ENCODE measurements at regions not wholly inside any gene's neighbourhood (a gene's known extent, or its start where the extent isn't known, plus 50 kb on each side); places are given as distances from the start of the nearest gene placed in this dataset.
A peak's percentile ranks its signal among the peaks of the same experiment; 100 is the strongest.

DNA sequence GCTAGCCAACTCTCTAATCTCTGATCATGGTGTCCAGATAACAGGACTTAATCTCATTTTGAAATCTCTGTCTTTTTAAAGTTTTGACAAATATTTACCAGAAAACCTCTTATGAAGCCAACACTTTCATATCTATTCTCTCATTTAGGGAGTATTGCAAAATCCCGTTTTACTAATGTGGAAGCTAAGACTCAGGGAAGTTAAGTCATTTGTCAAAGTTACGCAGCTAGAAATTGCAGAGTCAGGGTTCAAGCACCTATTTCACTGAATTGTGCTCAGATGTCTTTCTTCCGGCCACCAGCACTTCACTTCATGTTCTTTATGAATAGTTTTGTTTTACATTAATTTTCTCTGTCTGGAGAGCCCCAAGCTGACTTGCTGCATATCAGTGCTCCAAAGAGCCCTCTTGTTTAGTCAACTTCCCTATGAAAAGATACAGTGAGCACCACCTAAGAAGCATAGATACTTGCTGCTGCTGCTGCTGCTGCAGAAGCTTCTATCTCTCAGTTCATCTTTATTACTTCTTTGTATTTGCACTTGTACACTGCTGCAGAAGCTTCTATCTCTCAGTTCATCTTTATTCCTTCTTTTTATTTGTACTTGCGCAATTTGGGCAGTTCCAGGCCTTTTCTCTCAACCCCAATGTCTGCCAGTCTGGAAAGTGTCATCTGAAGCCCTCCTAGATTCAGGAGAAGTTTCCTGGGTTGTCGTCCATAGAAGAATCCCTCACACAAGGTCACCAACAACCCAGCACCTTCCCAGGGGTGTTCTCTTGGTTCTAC is 329.7 kb downstream of the MAFB start:
- DNase-seq, result no peak

DNA sequence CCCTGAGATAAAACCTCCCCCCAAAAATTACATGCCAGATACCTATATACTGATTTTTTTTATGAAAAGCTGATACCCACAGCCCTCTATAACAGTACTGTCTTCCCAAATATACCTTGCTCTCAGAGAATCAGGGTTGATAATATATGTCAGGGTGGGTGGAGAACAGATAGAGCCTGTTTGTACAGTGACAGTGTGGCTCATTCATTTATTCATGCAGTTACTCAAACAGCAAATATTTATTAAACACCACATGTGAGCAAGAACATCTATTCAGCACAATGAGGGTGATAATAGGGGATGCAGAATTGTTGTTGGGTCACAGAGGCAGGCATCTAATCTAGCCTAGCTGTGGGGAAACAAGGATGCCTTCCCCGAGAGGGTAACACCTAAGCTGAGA is 334.2 kb downstream of the MAFB start:
- DNase-seq, result no peak

DNA sequence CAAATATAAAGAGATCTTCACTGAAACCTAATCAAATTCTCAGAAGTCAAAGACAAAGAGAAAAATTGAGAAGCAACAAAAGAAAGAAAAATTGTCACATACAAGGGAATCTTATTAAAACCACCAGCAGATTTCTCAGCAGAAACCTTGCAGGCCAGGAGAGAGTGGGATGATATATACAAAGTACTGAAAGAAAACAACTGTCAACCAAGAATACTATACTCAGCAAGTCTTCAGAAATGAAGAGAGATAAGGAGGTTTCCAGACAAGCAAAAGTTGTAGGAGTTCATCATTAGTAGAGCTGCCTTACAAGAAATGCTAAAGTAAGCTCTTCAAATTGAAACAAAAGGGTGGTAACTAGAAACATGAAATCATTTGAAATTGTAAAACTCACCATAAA is 345.6 kb downstream of the MAFB start:
- DNase-seq, result no peak

DNA sequence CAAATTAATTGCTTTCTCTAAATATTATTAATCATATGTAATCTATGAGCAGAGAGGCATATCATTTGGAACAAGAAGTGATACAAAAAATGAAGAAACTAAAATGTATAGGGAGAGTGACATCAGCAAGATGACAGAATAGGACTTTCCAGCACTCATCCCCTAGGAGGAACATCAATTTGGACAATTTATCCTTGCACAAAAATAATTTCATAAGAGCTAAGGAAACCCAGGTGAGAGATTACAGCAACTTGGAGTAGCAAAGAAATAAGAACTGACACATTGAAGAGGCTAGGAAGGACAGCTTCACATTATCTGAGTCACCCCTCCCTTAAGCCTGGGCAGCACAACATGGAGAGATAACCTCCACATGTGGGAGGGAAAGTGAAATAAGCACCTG is 347.5 kb downstream of the MAFB start:
- DNase-seq, result no peak

DNA sequence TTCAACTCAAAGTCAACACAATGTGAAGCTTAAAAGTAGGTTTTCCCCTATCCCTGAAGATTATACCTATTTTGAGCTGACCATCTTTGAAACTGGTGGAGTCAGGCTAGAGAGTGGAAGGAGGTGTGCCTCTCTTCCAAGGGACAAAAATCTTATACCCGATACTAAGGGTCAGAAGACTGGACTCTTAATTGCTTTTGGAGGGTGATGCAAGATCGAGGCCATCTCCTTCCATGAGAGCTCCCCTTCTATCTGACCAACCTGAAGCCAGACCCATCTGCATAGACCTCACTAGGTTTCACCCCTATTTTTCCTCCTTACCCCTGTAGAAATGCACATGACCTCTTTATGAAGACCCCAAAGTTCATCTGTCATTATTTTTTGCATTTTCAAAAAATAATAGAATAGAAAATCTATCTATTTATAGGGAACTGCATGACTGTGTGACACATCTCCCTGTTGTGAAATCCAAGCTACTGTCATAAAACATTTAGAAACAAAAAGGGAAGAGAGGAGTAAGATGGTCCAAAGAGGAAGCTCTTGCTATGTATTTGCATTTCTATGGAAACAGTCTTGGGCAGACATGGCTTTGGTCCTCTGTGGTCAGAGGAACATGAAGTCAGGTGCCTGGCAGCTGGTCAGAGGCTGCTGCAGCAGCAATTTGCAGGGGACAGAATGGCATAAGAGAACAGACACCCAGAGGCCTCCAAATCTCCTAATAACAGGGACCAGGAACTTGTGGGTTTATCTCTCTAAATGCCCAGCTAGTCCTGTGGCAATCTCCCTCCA is 349.2 kb downstream of the MAFB start:
- peak; percentile 12 to 76 for DNase-seq

DNA sequence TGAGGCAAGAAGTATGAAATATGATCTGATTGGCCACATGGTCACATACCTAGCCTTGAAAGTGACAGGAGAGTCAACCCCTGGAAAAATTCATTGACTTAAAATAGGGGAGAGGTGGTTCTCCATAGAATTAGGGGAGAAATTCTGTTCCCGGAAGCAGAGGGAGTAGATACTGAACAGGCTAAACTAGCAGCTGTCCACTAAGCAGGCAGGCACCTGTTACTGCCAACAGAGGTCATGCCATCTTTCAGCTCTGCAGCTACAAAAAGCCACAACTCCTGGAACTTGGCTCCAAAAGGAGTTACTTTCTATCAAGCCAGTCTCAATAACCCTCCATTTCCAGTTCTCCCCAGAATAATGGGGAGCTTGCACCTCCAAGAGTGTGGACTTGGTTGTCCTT is 352.5 kb downstream of the MAFB start:
- no peak for DNase-seq

DNA sequence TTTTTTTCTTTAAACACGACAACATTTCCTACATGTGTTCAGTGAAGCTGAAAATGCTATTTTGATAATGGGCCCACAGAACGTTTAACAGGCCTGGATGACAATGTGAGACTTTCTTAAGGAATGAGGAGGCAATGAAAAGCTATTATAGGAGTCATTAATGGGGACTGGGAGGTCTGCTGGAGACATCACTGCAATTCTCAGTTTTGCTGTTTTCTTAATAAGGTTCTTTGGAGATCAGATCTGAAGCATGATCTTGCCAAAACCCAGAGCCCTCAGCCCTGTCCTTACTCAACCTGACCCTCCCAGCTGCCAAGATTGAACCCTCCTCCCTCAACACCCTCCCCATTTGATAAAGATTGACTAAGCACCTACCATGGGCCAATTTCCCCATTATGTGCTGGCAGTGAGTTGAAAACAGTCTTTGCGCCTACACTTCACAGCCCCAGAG is 353.1 kb downstream of the MAFB start:
- DNase-seq, result no peak

DNA sequence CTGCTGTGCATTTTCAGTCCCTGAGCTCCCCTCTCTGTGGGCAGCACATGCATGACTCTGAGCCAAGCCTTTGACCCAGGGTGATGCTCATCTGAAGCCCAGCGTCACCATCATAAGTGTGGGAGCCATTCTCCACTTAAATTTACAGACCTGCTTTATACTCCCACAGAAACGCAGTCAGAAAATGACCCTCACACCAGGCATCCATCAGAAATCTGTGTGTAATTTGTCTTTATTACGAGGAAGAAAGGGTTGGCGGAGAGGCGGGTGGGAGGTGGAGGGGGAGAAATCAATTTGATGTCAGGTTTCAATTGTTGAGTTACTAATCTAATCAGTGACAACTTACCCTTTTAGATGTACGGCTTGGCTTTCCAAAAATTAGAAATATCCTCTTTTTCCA is 353.6 kb downstream of the MAFB start:
- DNase-seq, result no peak

DNA sequence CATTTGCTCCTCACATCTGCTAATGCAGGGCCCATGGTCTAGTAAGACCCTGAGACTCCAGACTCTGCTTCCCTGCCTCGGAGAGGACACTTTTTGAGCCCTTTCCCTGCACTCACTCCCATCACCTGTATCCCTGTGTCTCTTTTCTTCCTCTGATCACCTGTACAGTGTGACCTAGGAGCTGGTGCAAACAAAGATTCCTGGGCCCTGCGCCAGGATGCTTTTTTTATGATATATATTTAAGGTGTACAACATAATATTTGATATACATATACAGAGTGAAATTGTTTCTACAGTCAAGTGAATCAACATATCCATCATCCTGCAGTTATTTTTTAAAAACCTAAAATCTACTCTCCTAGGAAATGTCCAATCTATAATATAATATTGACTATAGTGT is 355.4 kb downstream of the MAFB start:
- no peak for DNase-seq

DNA sequence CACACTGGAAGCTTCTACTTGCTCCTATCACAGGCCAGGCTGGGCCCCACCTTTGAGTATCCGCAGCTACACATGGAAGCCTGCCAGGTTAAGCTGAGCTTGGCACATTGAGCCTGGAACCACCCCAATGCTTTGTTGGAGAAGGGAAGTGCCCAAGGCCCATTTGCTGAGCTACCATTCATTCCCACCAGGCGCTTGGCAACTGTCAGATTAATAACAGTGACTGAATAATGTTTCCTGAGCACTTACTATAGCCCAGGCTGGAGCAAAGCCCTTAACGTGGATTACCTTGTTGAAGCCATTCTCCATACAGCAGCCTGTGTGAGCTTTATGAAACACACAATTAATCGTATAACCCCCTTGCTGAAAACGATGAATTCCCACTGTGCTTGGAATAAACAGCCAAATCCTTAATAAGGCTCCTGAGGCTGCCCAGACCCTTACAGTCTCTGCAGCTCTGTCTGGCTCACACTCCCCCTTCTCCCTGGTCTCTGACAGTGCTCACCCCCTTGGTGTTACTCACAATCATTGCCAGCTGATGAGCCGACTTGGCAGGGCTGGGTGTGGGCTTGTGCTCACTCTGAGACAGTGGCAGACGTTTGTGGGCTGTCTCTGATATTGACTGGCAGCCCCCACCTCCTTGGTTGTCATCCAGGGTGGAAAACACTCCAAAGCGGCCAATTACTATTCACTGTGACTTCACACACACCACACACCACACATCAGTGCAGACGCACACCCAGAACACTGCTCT is 357.1 kb downstream of the MAFB start:
- no peak for DNase-seq

DNA sequence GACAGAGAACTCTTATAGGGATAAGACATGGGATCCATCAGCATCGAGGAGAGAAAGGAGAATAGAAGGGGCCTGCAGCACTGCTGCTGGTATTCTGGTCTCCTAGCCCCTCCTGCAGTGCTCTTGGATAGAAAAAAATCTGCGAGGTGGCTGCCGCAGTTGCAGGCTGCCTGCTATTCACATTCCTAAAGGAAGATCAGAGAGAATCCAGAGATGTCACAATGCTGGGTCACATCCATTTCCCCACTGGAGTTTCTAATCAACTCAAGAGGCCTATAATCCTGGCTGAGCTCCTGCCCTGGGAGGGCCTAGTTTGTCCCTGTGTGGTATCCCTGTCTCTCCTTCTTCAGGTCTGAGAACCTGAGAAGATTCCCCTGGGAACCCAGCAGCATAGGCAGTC is 357.8 kb downstream of the MAFB start:
- DNase-seq, result no peak

DNA sequence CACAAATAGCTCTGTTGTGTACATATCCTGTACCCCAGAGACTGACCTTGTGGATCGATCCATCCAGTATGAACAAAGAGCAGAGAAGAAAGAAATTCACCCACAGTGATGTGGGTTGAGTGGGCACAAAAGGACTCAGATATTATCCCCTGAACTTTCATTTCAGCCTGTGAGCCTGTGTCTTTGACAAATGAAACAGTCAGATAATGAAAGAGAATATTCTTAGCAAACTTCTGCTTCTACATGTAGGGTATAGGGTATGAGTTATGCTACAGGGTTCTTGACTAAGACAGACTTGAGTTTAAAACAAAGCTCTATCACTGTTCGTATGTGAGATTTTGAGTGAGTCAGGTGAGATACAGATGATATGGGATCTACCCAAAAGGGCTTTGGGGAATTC is 359.7 kb downstream of the MAFB start:
- DNase-seq, result no peak

DNA sequence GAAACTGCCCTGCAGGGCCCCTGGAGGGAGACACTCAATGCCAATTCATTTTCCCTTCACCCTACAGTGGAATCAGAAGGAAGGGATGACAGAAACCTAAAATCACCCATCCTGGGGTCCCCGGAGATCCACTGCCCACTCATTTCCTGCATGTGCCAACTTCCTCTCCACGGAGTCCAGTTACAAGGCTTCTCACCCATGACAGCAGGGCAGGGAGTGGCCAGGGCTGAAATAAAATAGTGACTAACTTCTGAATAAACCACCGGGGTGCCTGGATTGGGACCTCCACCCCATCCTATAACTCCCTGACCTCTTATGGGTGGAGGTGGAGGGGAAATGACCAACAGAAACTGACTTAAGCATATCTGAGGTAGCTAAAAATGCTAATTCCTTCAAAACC is 362.3 kb downstream of the MAFB start:
- peak in 1 of 2 donors; percentile 76 for DNase-seq

DNA sequence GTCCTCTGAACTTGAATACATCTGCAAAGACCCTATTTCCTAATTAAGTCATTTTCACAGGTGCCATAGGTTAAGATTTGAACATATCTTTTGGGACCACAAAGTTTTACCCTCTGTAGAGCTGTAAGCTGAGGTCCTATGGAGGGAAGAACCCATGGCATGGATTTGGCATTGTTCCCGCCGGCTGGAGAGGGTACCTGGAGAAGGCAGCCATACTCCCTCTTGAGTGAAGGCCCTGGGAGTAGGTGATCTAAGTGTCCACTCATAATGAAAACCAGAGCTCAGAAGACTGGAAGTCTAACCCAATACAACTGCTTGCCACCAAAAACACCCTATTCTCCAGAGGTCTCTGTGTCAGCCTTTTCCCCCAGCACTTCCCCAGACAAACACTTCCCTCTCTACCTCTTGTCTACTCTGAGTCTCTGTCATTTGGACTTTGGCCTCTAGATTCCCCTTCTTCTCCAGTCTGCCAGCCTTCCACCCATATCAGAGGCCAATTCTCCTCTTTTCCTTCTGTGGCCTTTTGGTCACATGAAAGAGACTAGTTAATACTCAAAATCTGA is 363.9 kb downstream of the MAFB start:
- DNase-seq, result no peak

DNA sequence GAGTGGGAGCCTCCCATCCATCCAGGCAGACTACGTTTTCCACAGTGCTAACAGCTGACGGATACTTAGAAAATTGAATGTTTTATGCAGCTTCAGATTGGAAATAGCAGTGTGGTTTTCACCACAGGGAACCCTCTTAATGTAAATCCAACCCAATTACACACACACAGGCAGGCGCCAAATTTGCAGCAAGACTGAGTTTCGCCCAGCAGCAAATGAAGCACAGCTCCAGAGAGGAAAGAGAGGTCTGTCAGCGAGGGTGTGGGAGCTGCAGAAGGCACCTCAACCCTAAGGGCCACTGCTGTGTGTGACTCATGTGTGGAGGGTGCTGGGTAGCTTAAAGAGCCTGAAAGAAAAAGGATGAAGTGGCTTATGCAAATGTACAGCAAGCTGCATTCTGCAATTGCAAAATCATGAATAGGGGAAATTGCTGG is 365.7 kb downstream of the MAFB start:
- peak in 1 of 2 donors; percentile 73 for DNase-seq

DNA sequence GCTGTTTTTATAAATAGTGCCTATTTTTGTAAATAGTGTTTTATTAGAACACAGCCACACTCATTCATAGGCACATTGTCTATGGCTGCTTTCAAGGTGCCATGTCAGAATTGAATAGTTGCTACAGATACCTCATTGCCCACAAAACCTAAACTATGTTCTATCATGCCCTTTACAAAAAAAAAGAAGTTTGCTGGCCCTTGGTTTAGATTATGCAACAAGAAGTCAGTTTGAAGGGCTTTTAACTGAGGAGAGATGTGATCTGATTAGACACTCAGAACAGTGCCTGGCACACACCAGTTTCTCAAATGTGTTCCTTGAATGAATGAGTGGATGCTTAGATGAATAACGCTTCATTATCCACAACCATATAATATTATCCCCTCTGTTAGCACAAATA is 366.1 kb downstream of the MAFB start:
- DNase-seq, result no peak

DNA sequence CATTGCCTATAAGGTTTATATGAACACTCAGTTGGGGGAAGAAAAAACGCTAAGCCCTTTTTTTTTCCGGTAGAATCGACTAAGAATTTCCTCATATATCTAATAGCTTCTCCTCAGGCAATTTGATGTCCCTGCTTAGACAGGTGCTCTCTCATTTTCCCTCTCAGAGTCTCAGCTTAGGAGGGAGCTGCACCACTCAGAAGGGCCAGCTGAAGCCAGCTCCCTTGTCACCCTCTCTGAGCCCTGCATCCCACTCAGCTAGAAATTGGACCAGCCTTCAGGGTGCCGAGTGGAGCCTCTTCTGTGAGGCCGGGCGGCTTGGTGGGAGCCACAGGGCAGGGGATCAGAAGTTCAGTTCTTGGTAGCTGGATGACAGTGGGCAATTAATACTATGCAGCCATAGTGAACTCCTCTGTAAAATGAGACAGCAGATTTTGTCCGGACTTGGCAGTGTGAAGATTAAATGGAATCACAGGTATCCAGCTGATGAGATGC is 368.5 kb downstream of the MAFB start:
- no peak for DNase-seq

DNA sequence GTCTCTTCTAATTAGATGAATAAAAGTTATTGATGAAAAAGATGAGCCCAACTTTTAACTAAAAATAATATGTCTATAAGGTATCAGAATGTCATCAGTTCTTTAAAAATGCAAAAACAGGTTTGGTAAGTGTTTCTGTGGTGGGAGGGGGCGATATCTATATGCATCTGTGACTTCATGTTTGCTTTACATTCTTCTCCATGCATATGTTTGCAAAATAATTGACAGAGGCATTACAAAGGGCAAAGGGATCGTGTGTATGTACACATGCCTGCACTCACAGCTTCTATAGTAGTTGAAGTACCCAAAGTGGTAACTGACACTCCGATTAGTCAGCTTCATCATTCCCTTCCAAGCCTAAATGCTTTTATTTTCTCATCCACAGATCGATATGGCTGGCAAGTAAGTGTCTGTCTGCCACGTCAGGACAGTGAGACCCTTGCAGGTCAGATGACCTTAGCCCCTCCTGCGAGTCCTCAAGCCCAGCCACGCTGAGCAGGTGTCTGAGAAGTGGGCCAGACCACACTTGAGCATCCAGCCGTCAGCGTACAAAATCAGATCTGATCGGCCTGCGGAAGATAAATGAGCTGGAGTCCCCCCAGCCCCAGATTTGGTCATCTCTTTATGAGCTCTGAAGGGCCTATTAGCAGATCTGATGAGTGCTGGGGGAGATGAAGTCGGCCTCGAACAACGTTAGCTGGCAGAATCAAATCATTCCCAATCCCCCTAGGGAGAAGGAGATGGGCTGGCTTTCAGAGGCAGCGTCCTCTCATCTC is 369.1 kb downstream of the MAFB start:
- no peak for DNase-seq

DNA sequence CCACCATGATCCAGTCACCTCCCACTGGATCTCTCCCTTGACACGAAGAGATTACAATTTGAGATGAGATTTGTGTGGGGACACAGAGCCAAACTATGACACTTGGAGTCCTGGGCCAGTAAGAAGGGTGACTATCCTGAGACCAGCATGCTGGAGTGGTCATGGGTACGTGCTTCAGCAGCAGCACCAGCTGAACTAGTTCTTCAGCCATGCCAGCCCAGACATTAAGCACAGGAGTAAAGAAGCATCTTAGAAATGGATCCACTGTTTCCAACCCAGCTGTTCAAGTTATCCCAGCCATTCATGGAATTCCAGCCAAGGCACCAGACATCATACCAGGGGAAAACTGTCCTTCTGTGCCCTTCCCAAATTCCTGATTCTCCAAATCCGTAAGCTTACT is 370.0 kb downstream of the MAFB start:
- no peak for DNase-seq

DNA sequence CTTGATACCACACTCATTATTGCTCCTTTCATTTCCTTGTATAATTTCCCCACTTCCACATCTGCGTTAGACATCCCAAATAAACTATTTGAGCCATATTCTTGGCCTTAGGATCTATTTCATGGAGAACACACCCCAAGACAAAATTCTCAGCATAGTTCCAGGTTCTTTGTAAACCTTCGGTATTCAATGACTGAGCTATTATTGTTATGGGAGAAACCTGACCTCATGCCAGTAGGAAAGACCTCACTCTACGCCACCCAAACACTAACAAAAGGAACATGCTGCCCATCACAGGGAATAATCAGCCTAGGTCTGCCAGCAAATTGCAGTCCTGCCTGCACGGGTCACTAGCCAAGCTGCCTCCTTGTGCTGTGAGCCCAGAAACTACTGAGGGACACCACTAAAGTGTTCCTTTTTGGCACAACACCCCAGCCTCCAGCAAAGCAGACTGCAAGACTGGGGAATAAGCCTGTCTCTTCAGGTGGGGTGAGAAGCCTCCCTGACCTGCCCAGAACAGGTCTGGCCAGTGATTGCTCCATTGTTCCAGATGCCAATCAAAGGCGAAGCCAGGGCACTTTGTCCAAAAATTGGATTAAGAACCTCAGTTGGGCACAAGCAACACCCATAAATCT is 371.8 kb downstream of the MAFB start:
- no peak for DNase-seq

DNA sequence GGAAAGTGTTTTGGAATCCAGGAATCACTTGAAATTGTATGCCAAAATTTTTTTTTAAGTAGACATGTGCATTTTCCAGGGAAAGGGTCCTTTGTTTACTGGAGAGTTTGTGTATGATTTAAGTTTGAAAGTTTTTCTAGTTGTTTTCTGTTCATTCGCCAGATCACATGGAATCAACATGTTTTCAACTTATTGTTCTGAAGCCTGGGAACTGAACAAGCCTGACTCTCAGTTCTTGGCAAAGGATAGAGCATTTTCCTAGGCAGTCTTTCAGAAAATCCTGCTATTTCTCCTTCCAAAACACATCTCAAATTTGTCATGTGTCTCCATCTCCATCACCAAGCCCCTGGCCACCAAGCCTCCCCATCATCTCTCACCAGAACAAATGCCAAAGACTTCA is 374.8 kb downstream of the MAFB start:
- DNase-seq, result no peak

DNA sequence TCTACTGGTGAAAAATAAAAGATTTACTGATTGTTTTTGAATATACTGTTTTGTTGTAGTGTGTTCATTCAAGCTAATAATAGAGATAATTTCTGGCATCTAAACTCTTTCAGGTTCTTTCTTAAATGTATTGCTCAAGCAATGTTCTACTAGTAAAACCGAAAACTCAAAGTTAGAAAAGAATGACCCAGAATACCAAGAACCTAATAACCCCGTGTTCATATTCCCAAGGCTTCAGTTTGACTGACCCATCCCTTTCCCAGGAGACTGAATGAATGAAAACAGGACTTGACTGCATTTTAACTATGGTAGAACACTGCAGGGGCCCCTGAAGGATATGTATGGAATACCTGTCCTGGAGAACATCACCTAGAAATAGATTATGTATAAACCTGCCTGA is 375.3 kb downstream of the MAFB start:
- no peak for DNase-seq
